ENCODE measurements at regions not wholly inside any gene's neighbourhood (a gene's known extent, or its start where the extent isn't known, plus 50 kb on each side); places are given as distances from the start of the nearest gene placed in this dataset.

DNA sequence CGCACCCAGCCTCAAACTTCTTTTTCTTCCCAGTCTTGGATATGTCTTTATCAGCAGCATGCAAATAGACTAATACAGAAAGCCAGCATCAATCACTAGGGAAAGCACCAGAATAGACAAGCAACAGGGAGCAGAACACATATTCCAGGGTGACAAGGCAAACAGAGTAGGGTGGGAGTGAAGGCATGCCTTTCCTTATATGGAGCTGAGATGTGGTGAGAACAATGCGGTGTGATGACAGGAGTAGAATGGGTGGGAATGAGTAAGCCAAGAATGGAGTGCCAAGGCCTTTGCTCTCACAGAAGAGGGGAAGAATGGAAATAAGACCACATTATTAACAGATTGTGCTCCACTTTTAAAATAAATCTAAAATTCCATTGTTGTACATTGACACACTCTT is 115.6 kb downstream of the CETN3 start:
- ATAC-seq (no peak), DNase-seq (no peak)
- Histone ChIP-seq H3K9me3 (no peaks in the 10 kb centered on the region), H3K4me3 (no peak overlapping the region), H3K27me3 (no peaks in the 10 kb centered on the region), H3K27ac (no peak overlapping the region), H3K4me1 (no peaks in the 10 kb centered on the region), H3K36me3 (no peaks in the 10 kb centered on the region)
- TF ChIP-seq, protein P1, sequence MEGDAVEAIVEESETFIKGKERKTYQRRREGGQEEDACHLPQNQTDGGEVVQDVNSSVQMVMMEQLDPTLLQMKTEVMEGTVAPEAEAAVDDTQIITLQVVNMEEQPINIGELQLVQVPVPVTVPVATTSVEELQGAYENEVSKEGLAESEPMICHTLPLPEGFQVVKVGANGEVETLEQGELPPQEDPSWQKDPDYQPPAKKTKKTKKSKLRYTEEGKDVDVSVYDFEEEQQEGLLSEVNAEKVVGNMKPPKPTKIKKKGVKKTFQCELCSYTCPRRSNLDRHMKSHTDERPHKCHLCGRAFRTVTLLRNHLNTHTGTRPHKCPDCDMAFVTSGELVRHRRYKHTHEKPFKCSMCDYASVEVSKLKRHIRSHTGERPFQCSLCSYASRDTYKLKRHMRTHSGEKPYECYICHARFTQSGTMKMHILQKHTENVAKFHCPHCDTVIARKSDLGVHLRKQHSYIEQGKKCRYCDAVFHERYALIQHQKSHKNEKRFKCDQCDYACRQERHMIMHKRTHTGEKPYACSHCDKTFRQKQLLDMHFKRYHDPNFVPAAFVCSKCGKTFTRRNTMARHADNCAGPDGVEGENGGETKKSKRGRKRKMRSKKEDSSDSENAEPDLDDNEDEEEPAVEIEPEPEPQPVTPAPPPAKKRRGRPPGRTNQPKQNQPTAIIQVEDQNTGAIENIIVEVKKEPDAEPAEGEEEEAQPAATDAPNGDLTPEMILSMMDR (IDR thresholded peaks at IDR 0.05), result no peak
- TF ChIP-seq POLR2A (IDR thresholded peaks at IDR 0.05), result no peak
- intact Hi-C loops (cut with DNase I), result no loop called here
- 70% methylated on average over 2 of the region's 2 CpGs for WGBS (ENCODE audit: insufficient coverage, low coverage, low lambda C conversion rate, missing lambda C conversion rate)

GRCh38 chr5:90290648-90291047 is 118.9 kb downstream of the CETN3 start:
- DNase-seq, result no peak
- Histone ChIP-seq H3K36me3 (no peaks in the 10 kb centered on the region), H3K4me3 (no peak overlapping the region), H3K27ac (no peak overlapping the region), H3K9me3 (no peaks in the 10 kb centered on the region), H3K27me3 (no peaks in the 10 kb centered on the region), H3K4me1 (no peaks in the 10 kb centered on the region)
- TF ChIP-seq POLR2A (IDR thresholded peaks at IDR 0.05), result no peak
- TF ChIP-seq, protein P1 (IDR thresholded peaks at IDR 0.05), result no peak
- no peak for ATAC-seq
- 68% methylated on average over 5 of the region's 5 CpGs for WGBS (ENCODE audit: insufficient coverage, low coverage, low lambda C conversion rate, missing lambda C conversion rate)
- intact Hi-C loops (cut with DNase I), result no loop called here

- WGBS (ENCODE audit: insufficient coverage, low coverage, low lambda C conversion rate, missing lambda C conversion rate), result 33% methylated on average over 5 of the region's 5 CpGs
- H3K4me1 ChIP-seq, result no peaks in the 10 kb centered on the region
- TF ChIP-seq, protein P1 (IDR thresholded peaks at IDR 0.05), result no peak
- TF ChIP-seq POLR2A (IDR thresholded peaks at IDR 0.05), result no peak
- no peaks in the 10 kb centered on the region for H3K9me3 ChIP-seq
- ATAC-seq (no peak), DNase-seq (no peak)
- no peak overlapping the region for H3K4me3 ChIP-seq
- H3K27me3 ChIP-seq, result no peaks in the 10 kb centered on the region
- H3K27ac ChIP-seq, result no peak overlapping the region
- intact Hi-C loops (cut with DNase I), result no loop called here
- no peaks in the 10 kb centered on the region for H3K36me3 ChIP-seq
These were observed 119.7 kb downstream of the CETN3 start for GRCh38 chr5:90289837-90290236.

GRCh38 chr5:90287036-90287435 is 122.5 kb downstream of the CETN3 start:
- Histone ChIP-seq H3K27me3 (no peaks in the 10 kb centered on the region), H3K4me1 (no peaks in the 10 kb centered on the region), H3K4me3 (no peak overlapping the region), H3K27ac (no peak overlapping the region), H3K9me3 (no peaks in the 10 kb centered on the region), H3K36me3 (no peaks in the 10 kb centered on the region)
- intact Hi-C loops (cut with DNase I), result no loop called here
- no peak for TF ChIP-seq POLR2A (IDR thresholded peaks at IDR 0.05)
- TF ChIP-seq, protein P1 (IDR thresholded peaks at IDR 0.05), result no peak
- ATAC-seq (no peak), DNase-seq (no peak)
- 86% methylated on average over 1 of the region's 1 CpG for WGBS (ENCODE audit: insufficient coverage, low coverage, low lambda C conversion rate, missing lambda C conversion rate)

- DNase-seq, result no peak
- no peak for TF ChIP-seq POLR2A (IDR thresholded peaks at IDR 0.05)
- TF ChIP-seq, protein P1 (IDR thresholded peaks at IDR 0.05), result no peak
These were observed 124.0 kb downstream of the CETN3 start for GRCh38 chr5:90285581-90285980.

More at GRCh38 chr5:90285581-90285980, 124.0 kb downstream of the CETN3 start:
- Histone ChIP-seq H3K9me3 (no peaks in the 10 kb centered on the region), H3K27me3 (no peaks in the 10 kb centered on the region), H3K36me3 (no peaks in the 10 kb centered on the region), H3K27ac (no peak overlapping the region), H3K4me3 (no peak overlapping the region), H3K4me1 (no peaks in the 10 kb centered on the region)
- 15% methylated on average over 1 of the region's 1 CpG for WGBS (ENCODE audit: insufficient coverage, low coverage, low lambda C conversion rate, missing lambda C conversion rate)
- ATAC-seq, result no peak
- intact Hi-C loops (cut with DNase I), result no loop called here
